ENCODE measurements at regions not wholly inside any gene's neighbourhood (a gene's known extent, or its start where the extent isn't known, plus 50 kb on each side); places are given as distances from the start of the nearest gene placed in this dataset.

GRCh38 chr7:16998481-16999051 lies 116.8 kb upstream of the AGR3 start:
- 80% methylated on average over 1 of the region's 1 CpG for WGBS (ENCODE audit: insufficient coverage)
- H3K27ac Mint-ChIP-seq: no peak overlapping the region
- H3K27me3 Mint-ChIP-seq: no peaks in the 10 kb centered on the region
- Histone ChIP-seq H2AFZ (ENCODE audit: insufficient read depth, low read depth, low read length, poor library complexity, severe bottlenecking) (no peak overlapping the region), H3K27me3 (replicated peaks in 1 of 4; ENCODE audit: control extremely low read depth in 1 of 4, control insufficient read depth in 3 of 4, insufficient read depth in 4 of 4, low read length in 3 of 4) (no peaks in the 10 kb centered on the region), H3K4me3 (ENCODE audit: control extremely low read depth in 1 of 5, extremely low read depth in 1 of 5, insufficient read depth in 1 of 5, low read depth in 2 of 5, low read length in 4 of 5) (no peak overlapping the region), H4K20me1 (ENCODE audit: control insufficient read depth, insufficient read depth, low read length, poor library complexity, severe bottlenecking) (no peaks in the 10 kb centered on the region), H3K4me1 (ENCODE audit: control insufficient read depth in 2 of 2, insufficient read depth in 2 of 2, low read length in 2 of 2) (peaks cover 0 to 5% of the 10 kb centered on the region in 2 donors), H3K27ac (ENCODE audit: low read length in 2 of 2) (no peak overlapping the region), H3K36me3 (replicated peaks in 1 of 2; ENCODE audit: control extremely low read depth in 1 of 2, control insufficient read depth in 1 of 2, extremely low read depth in 1 of 2, insufficient read depth in 2 of 2, low read length in 1 of 2) (peaks cover 0 to 1% of the 10 kb centered on the region in 2 experiments), H3K4me2 (replicated peaks; ENCODE audit: low read depth, low read length, poor library complexity, severe bottlenecking) (no peak overlapping the region), H3K9ac (ENCODE audit: low read length) (no peak overlapping the region), H3K9me3 (ENCODE audit: control extremely low read depth in 1 of 3, control insufficient read depth in 2 of 3, insufficient read depth in 1 of 3, low read length in 2 of 3) (no peaks in the 10 kb centered on the region), H3K79me2 (ENCODE audit: control insufficient read depth, insufficient read depth, low read length) (no peaks in the 10 kb centered on the region)
- no peak overlapping the region for H3K4me3 Mint-ChIP-seq
- intact Hi-C loops (cut with micrococcal nuclease): no loop called here
- H3K9me3 Mint-ChIP-seq (ENCODE audit: insufficient read depth): peaks cover 3% of the 10 kb centered on the region
- no peak for TF ChIP-seq EZH2 (IDR thresholded peaks at IDR 0.05; ENCODE audit: borderline replicate concordance, insufficient read depth, low read depth, low read length, poor library complexity, severe bottlenecking)
- no peak for TF ChIP-seq CTCF (IDR thresholded peaks at IDR 0.05)
- ChIA-PET POLR2A (no interaction called here), CTCF (interaction anchor here (0.5 kb wide), 1 partner anchor 443 kb away, joined by 4 read pairs; no protein-coding TSS in a partner anchor)
- H3K4me1 Mint-ChIP-seq: peaks cover 4% of the 10 kb centered on the region
- ATAC-seq (ENCODE audit: low read depth) (no peak), DNase-seq (no peak)

- intact Hi-C loops (cut with micrococcal nuclease): no loop called here
- Histone ChIP-seq H3K4me2 (replicated peaks; ENCODE audit: low read depth, low read length, poor library complexity, severe bottlenecking) (no peak overlapping the region), H3K27ac (ENCODE audit: low read length in 2 of 2) (no peak overlapping the region), H3K27me3 (replicated peaks in 1 of 4; ENCODE audit: control extremely low read depth in 1 of 4, control insufficient read depth in 3 of 4, insufficient read depth in 4 of 4, low read length in 3 of 4) (no peaks in the 10 kb centered on the region), H4K20me1 (ENCODE audit: control insufficient read depth, insufficient read depth, low read length, poor library complexity, severe bottlenecking) (no peaks in the 10 kb centered on the region), H2AFZ (ENCODE audit: insufficient read depth, low read depth, low read length, poor library complexity, severe bottlenecking) (peak overlapping the region; percentile 12), H3K79me2 (ENCODE audit: control insufficient read depth, insufficient read depth, low read length) (no peaks in the 10 kb centered on the region), H3K4me1 (ENCODE audit: control insufficient read depth in 2 of 2, insufficient read depth in 2 of 2, low read length in 2 of 2) (peaks cover 0 to 5% of the 10 kb centered on the region in 2 donors), H3K36me3 (replicated peaks in 1 of 2; ENCODE audit: control extremely low read depth in 1 of 2, control insufficient read depth in 1 of 2, extremely low read depth in 1 of 2, insufficient read depth in 2 of 2, low read length in 1 of 2) (peaks cover 0 to 1% of the 10 kb centered on the region in 2 experiments), H3K9ac (ENCODE audit: low read length) (no peak overlapping the region), H3K9me3 (ENCODE audit: control extremely low read depth in 1 of 3, control insufficient read depth in 2 of 3, insufficient read depth in 1 of 3, low read length in 2 of 3) (no peaks in the 10 kb centered on the region), H3K4me3 (ENCODE audit: control extremely low read depth in 1 of 5, extremely low read depth in 1 of 5, insufficient read depth in 1 of 5, low read depth in 2 of 5, low read length in 4 of 5) (no peak overlapping the region)
- ChIA-PET CTCF (no interaction called here), POLR2A (no interaction called here)
- Mint-ChIP-seq H3K4me3 (no peak overlapping the region), H3K9me3 (ENCODE audit: insufficient read depth) (peaks cover 3% of the 10 kb centered on the region), H3K27me3 (no peaks in the 10 kb centered on the region), H3K4me1 (peaks cover 4% of the 10 kb centered on the region), H3K27ac (no peak overlapping the region)
- whole genome bisulfite sequencing (ENCODE audit: insufficient coverage): no CpG with 5 or more reads among the region's 1 CpG
- ATAC-seq (ENCODE audit: low read depth): no peak
- DNase-seq: no peak
- TF ChIP-seq EZH2 (IDR thresholded peaks at IDR 0.05; ENCODE audit: borderline replicate concordance, insufficient read depth, low read depth, low read length, poor library complexity, severe bottlenecking): no peak
These were observed 117.9 kb upstream of the AGR3 start for GRCh38 chr7:16999541-17000267.

All from B cell (primary cell).